Ishikawa (cell line): ENCODE measurements at regions not wholly inside any gene's neighbourhood (a gene's known extent, or its start where the extent isn't known, plus 50 kb on each side); places are given as distances from the start of the nearest gene placed in this dataset.

ENCODE experiments used
- CEBPB ChIP-seq: IDR thresholded peaks from 2 replicates; pipeline ENCODE4 v1.6.1; 2012
- CREB1 ChIP-seq: IDR thresholded peaks from 2 replicates; pipeline ENCODE4 v1.6.1; 2012; ENCODE audit warnings: low read depth
- EP300 ChIP-seq: IDR thresholded peaks from 2 replicates; pipeline ENCODE4 v1.6.1; 2012; ENCODE audit warnings: borderline replicate concordance
- FOXM1 ChIP-seq: IDR thresholded peaks from 2 replicates; pipeline ENCODE4 v1.6.1; 2012; ENCODE audit warnings: low read depth, borderline replicate concordance
- TAF1 ChIP-seq: IDR thresholded peaks from 2 replicates; pipeline ENCODE4 v1.6.1; 2012; ENCODE audit warnings: low read depth, mild to moderate bottlenecking
- TCF12 ChIP-seq: IDR thresholded peaks from 2 replicates; pipeline ENCODE4 v1.6.1; 2012; ENCODE audit warnings: low read depth
- TEAD4 ChIP-seq: IDR thresholded peaks from 2 replicates; pipeline ENCODE4 v1.6.1; 2012
- TF ChIP-seq, protein P1 (sequence below): IDR thresholded peaks from 2 replicates; pipeline ENCODE4 v1.6.1; 2012; ENCODE audit warnings: low read depth, mild to moderate bottlenecking

DNA sequence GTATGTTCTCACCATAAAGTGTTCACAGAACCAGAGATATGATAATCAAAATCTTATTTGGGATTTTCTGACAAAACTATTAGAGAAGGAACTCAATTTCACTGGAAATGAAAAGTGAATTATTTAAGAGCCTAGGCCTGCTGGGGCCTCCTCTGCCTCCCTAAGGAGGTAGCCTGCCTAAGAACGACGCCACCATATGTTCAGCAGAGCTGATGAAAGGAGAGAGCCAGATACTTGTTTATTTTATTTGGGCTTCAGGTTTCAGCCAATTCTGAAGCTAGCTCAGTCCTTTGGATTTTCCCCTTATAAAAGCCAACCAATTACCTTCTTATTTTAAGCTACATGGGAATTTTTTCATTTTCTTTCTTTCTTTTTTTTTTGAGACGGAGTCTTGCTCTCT, 433.1 kb upstream of the MAP2 start:
- TF ChIP-seq EP300 (no peak), CREB1 (no peak), TAF1 (no peak), TCF12 (no peak), TEAD4 (no peak), FOXM1 (no peak), CEBPB (no peak)
- TF ChIP-seq, protein P1, sequence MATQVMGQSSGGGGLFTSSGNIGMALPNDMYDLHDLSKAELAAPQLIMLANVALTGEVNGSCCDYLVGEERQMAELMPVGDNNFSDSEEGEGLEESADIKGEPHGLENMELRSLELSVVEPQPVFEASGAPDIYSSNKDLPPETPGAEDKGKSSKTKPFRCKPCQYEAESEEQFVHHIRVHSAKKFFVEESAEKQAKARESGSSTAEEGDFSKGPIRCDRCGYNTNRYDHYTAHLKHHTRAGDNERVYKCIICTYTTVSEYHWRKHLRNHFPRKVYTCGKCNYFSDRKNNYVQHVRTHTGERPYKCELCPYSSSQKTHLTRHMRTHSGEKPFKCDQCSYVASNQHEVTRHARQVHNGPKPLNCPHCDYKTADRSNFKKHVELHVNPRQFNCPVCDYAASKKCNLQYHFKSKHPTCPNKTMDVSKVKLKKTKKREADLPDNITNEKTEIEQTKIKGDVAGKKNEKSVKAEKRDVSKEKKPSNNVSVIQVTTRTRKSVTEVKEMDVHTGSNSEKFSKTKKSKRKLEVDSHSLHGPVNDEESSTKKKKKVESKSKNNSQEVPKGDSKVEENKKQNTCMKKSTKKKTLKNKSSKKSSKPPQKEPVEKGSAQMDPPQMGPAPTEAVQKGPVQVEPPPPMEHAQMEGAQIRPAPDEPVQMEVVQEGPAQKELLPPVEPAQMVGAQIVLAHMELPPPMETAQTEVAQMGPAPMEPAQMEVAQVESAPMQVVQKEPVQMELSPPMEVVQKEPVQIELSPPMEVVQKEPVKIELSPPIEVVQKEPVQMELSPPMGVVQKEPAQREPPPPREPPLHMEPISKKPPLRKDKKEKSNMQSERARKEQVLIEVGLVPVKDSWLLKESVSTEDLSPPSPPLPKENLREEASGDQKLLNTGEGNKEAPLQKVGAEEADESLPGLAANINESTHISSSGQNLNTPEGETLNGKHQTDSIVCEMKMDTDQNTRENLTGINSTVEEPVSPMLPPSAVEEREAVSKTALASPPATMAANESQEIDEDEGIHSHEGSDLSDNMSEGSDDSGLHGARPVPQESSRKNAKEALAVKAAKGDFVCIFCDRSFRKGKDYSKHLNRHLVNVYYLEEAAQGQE: no peak
